Naive B cell (primary cell): ENCODE measurements at regions not wholly inside any gene's neighbourhood (a gene's known extent, or its start where the extent isn't known, plus 50 kb on each side); places are given as distances from the start of the nearest gene placed in this dataset.
A peak's percentile ranks its signal among the peaks of the same experiment; 100 is the strongest.
"Not testable (repeated sequence)": the region's sequence is repeated elsewhere in the genome, so short reads cannot be mapped to it uniquely, and the experiment has no call there.

Source experiments
- ATAC-seq, 2 donors: fragments of 150-1000 bp; cut with Tn5 transposase; 2 replicates each; pipeline ENCODE4 v1.10.0; 2021; ENCODE audit warnings: low read depth in 2 of 2, mild to moderate bottlenecking in 2 of 2, moderate library complexity in 2 of 2
- DNase-seq: peaks from one replicate; pipeline ENCODE4 v3.0.0; 2022
- H3K27ac Mint-ChIP-seq, 6 donors: one replicate each; pipeline ENCODE4 v1.8.0; 2020 to 2022; ENCODE audit warnings: mild to moderate bottlenecking in 6 of 6, mixed read lengths in 6 of 6, moderate library complexity in 5 of 6, inconsistent platforms in 2 of 6
- H3K27me3 Mint-ChIP-seq, 3 donors: one replicate each; pipeline ENCODE4 v1.8.0; 2021 to 2022; ENCODE audit warnings: mixed read lengths in 3 of 3, mild to moderate bottlenecking in 1 of 3
- H3K36me3 Mint-ChIP-seq, 2 donors: one replicate each; pipeline ENCODE4 v1.8.0; 2020 to 2022; ENCODE audit warnings: mixed read lengths in 2 of 2, inconsistent platforms in 1 of 2, mild to moderate bottlenecking in 1 of 2
- H3K4me1 Mint-ChIP-seq, 3 donors: one replicate each; pipeline ENCODE4 v1.8.0; 2020 to 2022; ENCODE audit warnings: mixed read lengths in 3 of 3, inconsistent platforms in 1 of 3, mild to moderate bottlenecking in 1 of 3, moderate library complexity in 1 of 3
- H3K4me3 Mint-ChIP-seq, 8 donors: one replicate each; pipeline ENCODE4 v1.8.0; 2020 to 2022; ENCODE audit warnings: mild to moderate bottlenecking in 8 of 8, mixed read lengths in 8 of 8, moderate library complexity in 8 of 8, inconsistent platforms in 2 of 8
- H3K9me3 Mint-ChIP-seq, 7 donors: one replicate each; pipeline ENCODE4 v1.8.0; 2020 to 2022; ENCODE audit warnings: mixed read lengths in 7 of 7, mild to moderate bottlenecking in 5 of 7, inconsistent platforms in 2 of 7, moderate library complexity in 1 of 7

- H3K4me3 Mint-ChIP-seq, H3K36me3 Mint-ChIP-seq, H3K9me3 Mint-ChIP-seq, ATAC-seq, DNase-seq, H3K27me3 Mint-ChIP-seq: not testable (repeated sequence)
- H3K27ac Mint-ChIP-seq = peak overlapping the region in 2 of 6 donors; percentile 42 to 43
- H3K4me1 Mint-ChIP-seq = peaks cover 5 to 13% (median 11%) of the 10 kb centered on the region in 3 donors
These were observed 183.1 kb downstream of the CD83 start for GRCh38 chr6:14300721-14301120.

- not testable (repeated sequence) for H3K36me3 Mint-ChIP-seq, ATAC-seq, H3K4me3 Mint-ChIP-seq, DNase-seq, H3K9me3 Mint-ChIP-seq, H3K27me3 Mint-ChIP-seq
- Mint-ChIP-seq H3K4me1 (peaks cover 11 to 20% (median 16%) of the 10 kb centered on the region in 3 donors), H3K27ac (peak overlapping the region in 1 of 6 donors; percentile 60)
These were observed 183.9 kb downstream of the CD83 start for GRCh38 chr6:14301477-14301876.

- peaks cover 0 to 7% (median 2%) of the 10 kb centered on the region in 7 donors for H3K9me3 Mint-ChIP-seq
- H3K27ac Mint-ChIP-seq = peak overlapping the region in 1 of 6 donors; percentile 17
- H3K27me3 Mint-ChIP-seq = no peaks in the 10 kb centered on the region
- DNase-seq (no peak), ATAC-seq (no peak)
- H3K4me1 Mint-ChIP-seq = peaks cover 12 to 36% (median 26%) of the 10 kb centered on the region in 3 donors
- peak overlapping the region in 1 of 8 donors; percentile 45 for H3K4me3 Mint-ChIP-seq
- H3K36me3 Mint-ChIP-seq = peaks cover 0 to 4% of the 10 kb centered on the region in 2 donors
These were observed 187.6 kb downstream of the CD83 start for GRCh38 chr6:14305131-14305530.

- Mint-ChIP-seq H3K27ac (peak overlapping the region in 1 of 6 donors; percentile 52), H3K4me1 (peaks cover 12 to 40% (median 26%) of the 10 kb centered on the region in 3 donors), H3K4me3 (peak overlapping the region in 1 of 8 donors; percentile 45), H3K27me3 (no peaks in the 10 kb centered on the region), H3K36me3 (peaks cover 0 to 4% of the 10 kb centered on the region in 2 donors), H3K9me3 (peaks cover 0 to 7% (median 2%) of the 10 kb centered on the region in 7 donors)
- DNase-seq = no peak
- ATAC-seq = no peak
These were observed 188.1 kb downstream of the CD83 start for GRCh38 chr6:14305624-14306023.

DNA sequence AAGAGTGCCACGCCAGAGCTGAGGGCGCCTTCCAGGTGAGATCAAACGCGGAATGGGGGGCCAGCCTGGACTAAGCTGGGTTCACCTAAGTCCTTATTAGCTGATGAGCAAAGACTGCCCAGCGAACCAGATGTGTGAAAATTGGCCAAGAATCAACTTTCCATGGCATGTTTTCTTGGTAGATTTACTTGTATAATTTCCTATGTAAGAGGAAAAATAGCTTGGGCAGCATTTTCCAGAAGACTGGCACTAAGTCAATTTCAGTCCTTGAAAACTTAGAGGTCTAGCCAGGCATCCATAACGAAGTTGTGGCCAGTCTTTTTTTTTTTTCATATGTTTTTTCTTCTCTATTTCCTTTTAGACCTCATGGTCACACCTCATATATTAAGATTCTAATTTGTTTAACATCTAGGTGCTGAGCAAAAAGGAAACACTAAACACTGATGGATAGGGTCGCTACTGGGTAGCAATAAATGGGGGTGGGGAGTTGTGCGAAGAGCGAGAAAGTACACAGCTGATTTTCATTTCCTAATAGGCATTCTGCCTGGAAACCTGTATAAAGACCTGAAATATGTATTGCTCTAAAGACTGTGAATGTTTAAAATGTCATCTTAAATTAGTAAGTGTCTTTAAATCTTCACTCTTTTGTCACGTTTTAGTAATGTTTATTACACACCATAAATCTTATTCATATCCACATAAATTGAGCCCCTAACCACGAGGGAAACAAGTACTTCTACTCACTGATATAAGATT, 188.8 kb downstream of the CD83 start:
- Mint-ChIP-seq H3K9me3 (peaks cover 0 to 7% (median 2%) of the 10 kb centered on the region in 7 donors), H3K4me3 (no peak overlapping the region), H3K27me3 (no peaks in the 10 kb centered on the region), H3K4me1 (peaks cover 17 to 47% (median 31%) of the 10 kb centered on the region in 3 donors), H3K27ac (peak overlapping the region in 2 of 6 donors; percentile 19 to 92), H3K36me3 (peaks cover 0 to 4% of the 10 kb centered on the region in 2 donors)
- DNase-seq (no peak), ATAC-seq (no peak)

- no peak overlapping the region for H3K4me3 Mint-ChIP-seq
- peaks cover 0 to 4% (median 0%) of the 10 kb centered on the region in 7 donors for H3K9me3 Mint-ChIP-seq
- no peak for DNase-seq
- H3K27ac Mint-ChIP-seq = no peak overlapping the region
- H3K36me3 Mint-ChIP-seq = peaks cover 0 to 4% of the 10 kb centered on the region in 2 donors
- H3K27me3 Mint-ChIP-seq = no peaks in the 10 kb centered on the region
- no peak for ATAC-seq
- peaks cover 37 to 79% (median 56%) of the 10 kb centered on the region in 3 donors for H3K4me1 Mint-ChIP-seq
These were observed 191.9 kb downstream of the CD83 start for GRCh38 chr6:14309516-14309915.

- peaks cover 41 to 80% (median 61%) of the 10 kb centered on the region in 3 donors for H3K4me1 Mint-ChIP-seq
- ATAC-seq (no peak), DNase-seq (no peak)
- peak overlapping the region in 1 of 6 donors; percentile 36 for H3K27ac Mint-ChIP-seq
- no peaks in the 10 kb centered on the region for H3K27me3 Mint-ChIP-seq
- H3K4me3 Mint-ChIP-seq = no peak overlapping the region
- H3K36me3 Mint-ChIP-seq = peaks cover 0 to 2% of the 10 kb centered on the region in 2 donors
- peaks cover 0 to 4% (median 0%) of the 10 kb centered on the region in 7 donors for H3K9me3 Mint-ChIP-seq
These were observed 192.4 kb downstream of the CD83 start for GRCh38 chr6:14309951-14310445.

- DNase-seq = no peak
- no peaks in the 10 kb centered on the region for H3K36me3 Mint-ChIP-seq
- ATAC-seq = no peak
- H3K27ac Mint-ChIP-seq = peak overlapping the region in 5 of 6 donors; percentile 0 to 98 (median 17)
- no peaks in the 10 kb centered on the region for H3K27me3 Mint-ChIP-seq
- H3K9me3 Mint-ChIP-seq = peaks cover 0 to 4% (median 0%) of the 10 kb centered on the region in 7 donors
- peak overlapping the region in 1 of 8 donors; percentile 17 for H3K4me3 Mint-ChIP-seq
- H3K4me1 Mint-ChIP-seq = peaks cover 50 to 84% (median 66%) of the 10 kb centered on the region in 3 donors
These were observed 193.4 kb downstream of the CD83 start for GRCh38 chr6:14310960-14311359.

- DNase-seq (peak; percentile 39), ATAC-seq (peak; percentile 77 to 86)
- no peaks in the 10 kb centered on the region for H3K36me3 Mint-ChIP-seq
- H3K27ac Mint-ChIP-seq = peak overlapping the region; percentile 6 to 98 (median 80)
- no peaks in the 10 kb centered on the region for H3K27me3 Mint-ChIP-seq
- H3K4me1 Mint-ChIP-seq = peaks cover 54 to 86% (median 70%) of the 10 kb centered on the region in 3 donors
- peaks cover 0 to 4% (median 0%) of the 10 kb centered on the region in 7 donors for H3K9me3 Mint-ChIP-seq
- peak overlapping the region in 3 of 8 donors; percentile 3 to 81 (median 39) for H3K4me3 Mint-ChIP-seq
These were observed 195.0 kb downstream of the CD83 start for GRCh38 chr6:14312587-14312986.

DNA sequence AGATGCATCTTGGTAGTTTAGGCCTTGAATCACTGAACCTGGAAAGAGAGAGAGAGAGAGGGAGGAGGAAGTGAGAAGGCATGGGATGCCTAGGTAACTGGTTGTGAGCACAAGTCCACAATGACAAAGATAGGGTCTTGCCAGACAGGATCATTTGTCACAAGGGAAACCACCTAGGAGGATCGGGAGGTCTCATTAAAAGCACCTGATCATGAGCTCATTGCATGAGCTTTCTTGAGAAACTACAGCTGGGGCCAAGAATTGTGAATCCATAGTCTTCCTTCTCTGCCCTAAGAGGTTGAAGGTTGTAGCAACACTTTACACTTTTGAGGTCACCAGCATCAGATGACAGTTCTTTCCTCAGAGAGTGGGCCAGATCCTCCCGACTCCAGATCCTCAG, 195.7 kb downstream of the CD83 start:
- peak; percentile 26 for DNase-seq
- Mint-ChIP-seq H3K27me3 (no peaks in the 10 kb centered on the region), H3K9me3 (peaks cover 0 to 4% (median 0%) of the 10 kb centered on the region in 7 donors), H3K4me1 (peaks cover 60 to 88% (median 72%) of the 10 kb centered on the region in 3 donors), H3K27ac (peak overlapping the region; percentile 12 to 98 (median 80)), H3K36me3 (no peaks in the 10 kb centered on the region), H3K4me3 (peak overlapping the region in 2 of 8 donors; percentile 26 to 33)
- ATAC-seq = peak; percentile 61 to 69

DNA sequence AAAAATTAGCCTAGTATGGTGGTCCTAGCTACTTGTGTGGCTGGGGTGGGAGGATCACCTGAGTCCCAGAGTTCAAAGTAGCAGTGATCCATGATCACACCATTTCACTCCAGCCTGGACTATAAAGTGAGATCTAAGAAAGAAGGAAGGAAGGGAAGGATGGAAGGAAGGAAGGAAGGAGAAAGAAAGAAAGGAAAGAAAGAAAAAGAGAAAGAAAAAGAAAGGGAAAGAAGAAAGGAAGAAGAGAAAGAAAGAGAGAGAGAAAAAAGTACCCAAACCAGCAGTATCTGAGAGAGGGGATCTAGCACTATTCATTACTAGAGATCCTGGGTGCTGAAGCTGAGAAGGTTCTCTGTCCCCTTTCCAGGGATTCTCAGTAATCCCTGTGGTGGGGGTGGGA, 197.8 kb downstream of the CD83 start:
- peaks cover 63 to 82% (median 72%) of the 10 kb centered on the region in 3 donors for H3K4me1 Mint-ChIP-seq
- peak overlapping the region in 7 of 8 donors; percentile 9 to 77 (median 63) for H3K4me3 Mint-ChIP-seq

DNA sequence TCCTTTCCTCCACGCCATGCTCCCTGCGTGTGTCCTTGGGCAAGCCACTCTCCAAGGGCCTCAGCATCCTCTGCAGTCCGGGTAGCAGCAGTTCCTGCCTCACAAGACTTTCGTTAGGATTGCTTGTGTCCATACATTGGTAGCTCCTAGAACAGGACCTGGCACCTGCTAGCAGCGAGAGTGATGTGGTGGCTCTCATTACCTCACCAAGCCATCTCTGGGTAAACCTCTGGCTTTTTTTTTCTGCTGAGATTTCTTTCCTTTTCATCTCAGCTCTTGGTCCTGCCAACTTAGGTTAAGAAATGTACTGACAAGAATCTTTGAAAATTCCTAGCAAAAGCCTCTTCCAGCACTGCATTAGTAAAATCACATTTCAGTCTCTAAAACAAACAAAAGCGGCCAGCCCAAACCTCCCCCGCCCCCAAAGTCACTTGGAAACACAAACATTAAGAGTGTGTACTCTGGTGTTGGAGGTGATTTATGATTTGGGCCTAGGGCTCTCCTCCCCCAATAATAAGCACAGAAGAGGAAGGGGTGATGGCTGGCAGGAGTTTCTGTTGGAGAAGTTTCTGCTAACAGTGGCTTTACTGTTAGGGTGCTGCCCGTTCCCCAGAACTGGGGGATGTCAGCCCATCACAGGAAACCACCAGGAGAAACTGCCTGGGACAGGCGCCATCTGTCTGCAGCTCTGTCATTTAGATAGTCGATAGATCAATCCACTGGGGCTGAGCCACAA, 199.2 kb downstream of the CD83 start:
- ATAC-seq = peak in 1 of 2 donors; percentile 5
- DNase-seq = no peak
- Mint-ChIP-seq H3K36me3 (no peaks in the 10 kb centered on the region), H3K27me3 (no peaks in the 10 kb centered on the region), H3K4me3 (peak overlapping the region in 6 of 8 donors; percentile 1 to 78 (median 32)), H3K9me3 (peaks cover 0 to 4% (median 0%) of the 10 kb centered on the region in 7 donors), H3K27ac (peak overlapping the region in 5 of 6 donors; percentile 8 to 88 (median 49)), H3K4me1 (peaks cover 55 to 67% (median 62%) of the 10 kb centered on the region in 3 donors)

More for the DNA sequence above, 197.8 kb downstream of the CD83 start:
- Mint-ChIP-seq H3K36me3 (no peaks in the 10 kb centered on the region), H3K9me3 (peaks cover 0 to 4% (median 0%) of the 10 kb centered on the region in 7 donors), H3K27ac (peak overlapping the region; percentile 0 to 95 (median 90)), H3K27me3 (no peaks in the 10 kb centered on the region)
- DNase-seq = no peak
- no peak for ATAC-seq

DNA sequence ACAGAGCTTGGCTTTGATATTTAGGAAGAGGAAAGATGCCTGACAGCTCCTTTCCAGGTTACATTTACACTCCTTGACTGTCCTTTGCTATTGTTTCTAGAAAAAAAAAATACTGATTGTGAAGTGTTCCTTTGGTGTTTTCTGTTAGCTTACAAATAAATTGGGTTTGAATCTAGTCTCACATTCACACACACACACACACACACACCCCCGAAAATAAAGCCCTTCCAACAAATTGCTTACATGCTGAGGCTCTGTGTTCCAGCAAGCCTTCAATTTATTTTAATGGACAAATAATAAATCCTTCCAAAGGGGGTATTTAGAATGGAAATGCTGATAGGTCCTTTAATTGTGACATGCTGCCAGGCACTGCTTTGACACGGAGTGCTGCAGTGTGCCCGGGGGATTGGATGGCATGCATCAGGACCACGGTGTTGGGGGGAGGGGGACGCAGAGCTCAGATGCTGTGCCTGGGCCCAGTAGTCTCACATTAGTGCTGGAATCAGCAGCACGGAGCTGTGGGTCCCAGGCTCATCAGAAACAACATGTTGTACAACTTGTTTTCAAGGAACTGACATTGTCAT, 199.9 kb downstream of the CD83 start:
- Mint-ChIP-seq H3K36me3 (no peaks in the 10 kb centered on the region), H3K27ac (peak overlapping the region in 4 of 6 donors; percentile 7 to 88 (median 20)), H3K9me3 (no peaks in the 10 kb centered on the region), H3K4me1 (peaks cover 48 to 61% (median 55%) of the 10 kb centered on the region in 3 donors), H3K27me3 (no peaks in the 10 kb centered on the region), H3K4me3 (peak overlapping the region in 4 of 8 donors; percentile 15 to 64 (median 42))
- DNase-seq (no peak), ATAC-seq (no peak)
